LHCN-M2 (cell line): ENCODE measurements at regions not wholly inside any gene's neighbourhood (a gene's known extent, or its start where the extent isn't known, plus 50 kb on each side); places are given as distances from the start of the nearest gene placed in this dataset.
"Not testable (repeated sequence)": the region's sequence is repeated elsewhere in the genome, so short reads cannot be mapped to it uniquely, and the experiment has no call there.

Experiments used
- DNase-seq: peaks from one replicate; pipeline ENCODE4 v3.0.0-alpha.2; 2012; ENCODE audit warnings: low read depth

- not testable (repeated sequence) for DNase-seq
Measured at GRCh38 chr3:110525558-110526064, 546.0 kb upstream of the NECTIN3 start.

GRCh38 chr3:110526777-110527727, 544.6 kb upstream of the NECTIN3 start:
- peak; percentile 86 for DNase-seq

GRCh38 chr3:110528305-110529121, 543.1 kb upstream of the NECTIN3 start:
- peak; percentile 15 for DNase-seq

GRCh38 chr3:110530902-110531301, 540.7 kb upstream of the NECTIN3 start:
- DNase-seq, result no peak

GRCh38 chr3:110533089-110533488, 538.5 kb upstream of the NECTIN3 start:
- DNase-seq, result no peak

GRCh38 chr3:110542552-110543150, 529.0 kb upstream of the NECTIN3 start:
- no peak for DNase-seq

GRCh38 chr3:110544730-110545129, 526.9 kb upstream of the NECTIN3 start:
- DNase-seq, result no peak

GRCh38 chr3:110550511-110550910, 521.1 kb upstream of the NECTIN3 start:
- no peak for DNase-seq

GRCh38 chr3:110562621-110563020, 509.0 kb upstream of the NECTIN3 start:
- DNase-seq, result peak; percentile 40

GRCh38 chr3:110564674-110565073, 506.9 kb upstream of the NECTIN3 start:
- DNase-seq, result no peak

GRCh38 chr3:110567029-110567428, 504.6 kb upstream of the NECTIN3 start:
- DNase-seq, result no peak

GRCh38 chr3:110568246-110568645, 503.4 kb upstream of the NECTIN3 start:
- peak; percentile 92 for DNase-seq

GRCh38 chr3:110569073-110569472, 502.5 kb upstream of the NECTIN3 start:
- no peak for DNase-seq

GRCh38 chr3:110575702-110576101, 495.9 kb upstream of the NECTIN3 start:
- DNase-seq, result no peak

GRCh38 chr3:110576960-110577359, 494.7 kb upstream of the NECTIN3 start:
- DNase-seq, result peak; percentile 95

- no peak for DNase-seq
Measured at GRCh38 chr3:110577854-110578253, 493.8 kb upstream of the NECTIN3 start.

GRCh38 chr3:110579840-110580550, 491.6 kb upstream of the NECTIN3 start:
- DNase-seq, result peak; percentile 64

GRCh38 chr3:110583373-110583935, 488.2 kb upstream of the NECTIN3 start:
- DNase-seq, result peak; percentile 48

GRCh38 chr3:110588906-110589305, 482.7 kb upstream of the NECTIN3 start:
- no peak for DNase-seq

GRCh38 chr3:110589341-110589740, 482.3 kb upstream of the NECTIN3 start:
- no peak for DNase-seq

GRCh38 chr3:110593749-110594148, 477.9 kb upstream of the NECTIN3 start:
- DNase-seq, result peak; percentile 67
